ENCODE measurements at regions not wholly inside any gene's neighbourhood (a gene's known extent, or its start where the extent isn't known, plus 50 kb on each side); places are given as distances from the start of the nearest gene placed in this dataset.
"Not testable (repeated sequence)": the region's sequence is repeated elsewhere in the genome, so short reads cannot be mapped to it uniquely, and the experiment has no call there.

DNA sequence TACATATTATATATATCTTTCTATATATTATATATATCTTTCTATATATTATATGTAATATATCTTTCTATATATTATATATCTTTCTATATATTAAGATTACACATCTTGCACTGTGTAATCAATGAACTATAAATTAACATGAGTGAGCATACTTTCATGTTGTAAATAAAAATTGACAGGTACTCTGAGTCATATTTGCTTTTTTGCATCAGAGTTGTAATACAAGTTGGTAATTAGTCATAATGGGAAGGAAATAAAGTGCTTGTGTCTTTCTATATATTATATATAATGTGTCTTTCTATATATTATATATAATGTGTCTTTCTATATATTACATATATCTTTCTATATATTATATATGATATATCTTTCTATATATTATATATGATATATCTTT, 172.5 kb upstream of the MAGI2 start:
- not testable (repeated sequence) for DNase-seq (ENCODE audit: low spot score)

DNA sequence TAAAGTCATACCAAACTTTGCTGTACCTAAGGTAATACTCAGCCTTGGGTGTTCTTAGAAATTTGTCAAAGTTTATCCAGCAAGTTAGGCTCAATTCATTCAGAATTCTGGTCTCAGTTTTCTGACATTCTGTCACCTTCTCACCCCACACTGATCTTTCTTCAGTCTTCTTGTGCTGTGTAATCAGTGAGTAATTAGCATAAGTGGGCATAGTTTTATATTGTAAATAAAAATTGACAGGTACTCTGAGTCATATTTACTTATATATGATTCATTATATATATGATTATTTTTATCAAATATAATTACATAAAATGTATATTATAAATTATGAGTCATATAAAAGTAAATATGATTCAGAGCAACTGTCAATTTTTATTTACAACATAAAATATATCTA, 170.9 kb upstream of the MAGI2 start:
- DNase-seq (ENCODE audit: low spot score), result no peak

DNA sequence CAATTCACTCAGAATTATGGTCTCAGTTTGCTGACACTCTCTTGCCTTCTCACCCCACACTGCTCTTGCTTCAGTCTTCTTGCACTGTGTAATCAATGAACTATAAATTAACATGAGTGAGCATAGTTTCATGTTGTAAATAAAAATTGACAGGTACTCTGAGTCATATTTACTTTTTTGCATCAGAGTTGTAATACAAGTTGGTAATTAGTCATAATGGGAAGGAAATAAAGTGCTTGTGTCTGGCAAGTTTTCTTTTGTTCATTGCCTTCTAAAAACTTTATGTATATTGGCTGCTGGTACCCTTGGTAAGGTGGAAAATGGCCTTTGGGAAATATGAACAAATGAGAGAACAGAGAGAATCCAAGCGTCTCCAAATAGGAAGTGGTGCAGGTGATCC, 169.3 kb upstream of the MAGI2 start:
- no peak for DNase-seq (ENCODE audit: low spot score)

DNA sequence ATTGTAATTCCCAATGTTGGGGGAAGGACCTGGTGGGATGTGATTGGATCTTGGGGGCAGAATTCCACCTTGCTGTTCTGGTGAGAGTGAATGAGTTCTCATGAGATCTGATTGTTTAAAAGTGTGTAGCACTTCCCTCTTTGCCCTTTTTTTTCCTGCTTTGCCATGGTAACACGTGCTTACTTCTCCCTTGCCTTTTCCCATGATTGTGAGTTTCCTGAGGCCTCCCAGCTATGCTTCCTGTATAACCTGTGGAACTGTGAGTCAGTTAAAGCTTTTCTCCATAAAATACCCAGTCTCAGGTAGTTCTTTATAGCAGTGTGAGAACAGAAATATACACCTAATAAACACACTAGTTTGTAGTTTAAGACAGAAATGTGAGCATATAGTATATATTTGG, 166.8 kb upstream of the MAGI2 start:
- no peak for DNase-seq (ENCODE audit: low spot score)

DNA sequence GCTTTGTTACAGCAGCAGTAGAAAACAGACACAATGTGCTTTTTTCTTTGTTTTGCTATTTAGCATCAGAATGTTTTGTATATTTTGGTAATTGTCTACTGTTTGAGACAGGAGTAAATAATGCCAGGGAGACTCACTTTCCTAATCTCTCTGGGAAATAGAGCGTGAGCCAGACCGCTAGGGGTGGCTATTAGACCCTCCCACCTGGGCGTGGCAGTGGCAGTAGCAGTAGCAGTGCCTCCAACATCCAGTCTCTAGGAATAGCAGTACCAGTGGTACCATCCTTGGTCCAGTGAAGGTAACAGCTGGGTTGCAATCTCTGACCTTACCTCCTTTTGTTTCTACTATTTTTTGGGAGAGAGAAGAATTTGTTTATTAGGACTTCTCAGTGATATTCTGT, 165.7 kb upstream of the MAGI2 start:
- no peak for DNase-seq (ENCODE audit: low spot score)

DNA sequence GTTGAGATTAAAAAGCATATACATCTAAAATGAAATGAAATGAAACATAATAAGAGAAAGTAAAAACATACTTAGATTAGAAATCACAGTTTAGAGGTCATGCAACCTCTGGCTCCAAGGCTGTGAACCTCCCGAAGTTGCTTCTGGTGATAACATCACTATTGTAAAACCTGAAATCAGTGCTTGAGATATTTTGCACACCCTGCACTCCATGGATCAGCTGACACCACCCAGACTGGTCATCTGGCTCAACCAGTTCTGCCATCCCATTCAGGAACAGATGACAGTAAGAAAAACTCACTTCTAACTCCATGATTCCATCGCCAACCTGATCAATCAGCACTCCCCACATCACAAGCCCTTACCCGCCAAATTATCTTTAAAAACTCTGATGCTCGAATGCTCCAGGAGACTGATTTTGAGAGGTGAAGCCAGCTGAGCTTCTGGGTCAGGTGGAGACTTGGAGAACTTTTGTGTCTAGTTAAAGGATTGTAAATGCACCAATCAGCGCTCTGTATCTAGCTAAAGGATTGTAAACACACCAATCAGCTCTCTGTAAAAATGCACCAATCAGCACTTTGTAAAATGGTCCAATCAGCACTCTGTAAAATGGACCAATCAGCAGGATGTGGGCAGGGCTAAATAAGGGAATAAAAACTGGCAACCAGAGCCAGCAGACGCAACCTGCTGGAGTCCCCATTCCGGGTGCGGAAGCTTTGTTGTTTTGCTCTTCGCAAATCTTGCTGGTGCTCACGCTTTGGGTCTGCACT, 162.6 kb upstream of the MAGI2 start:
- DNase-seq (ENCODE audit: low spot score), result no peak

DNA sequence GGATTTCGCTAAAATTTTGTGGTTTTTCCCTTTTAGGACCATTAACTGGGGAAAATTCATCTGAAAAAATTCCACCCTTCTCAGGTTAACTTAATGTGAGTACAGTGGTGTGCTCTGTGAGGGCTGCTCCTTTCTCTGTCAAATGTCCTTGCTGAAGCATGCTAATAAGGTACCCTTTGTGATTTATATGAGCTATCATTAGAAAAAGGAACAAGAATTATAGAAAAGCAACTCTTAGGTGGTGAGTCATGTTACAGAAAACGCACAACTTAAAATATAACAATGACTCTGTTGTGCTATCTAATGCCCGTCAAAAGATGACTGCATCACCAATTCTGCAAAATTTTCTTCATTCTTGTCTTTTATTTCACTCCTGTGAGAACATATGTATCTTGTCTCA, 162.0 kb upstream of the MAGI2 start:
- DNase-seq (ENCODE audit: low spot score), result no peak

DNA sequence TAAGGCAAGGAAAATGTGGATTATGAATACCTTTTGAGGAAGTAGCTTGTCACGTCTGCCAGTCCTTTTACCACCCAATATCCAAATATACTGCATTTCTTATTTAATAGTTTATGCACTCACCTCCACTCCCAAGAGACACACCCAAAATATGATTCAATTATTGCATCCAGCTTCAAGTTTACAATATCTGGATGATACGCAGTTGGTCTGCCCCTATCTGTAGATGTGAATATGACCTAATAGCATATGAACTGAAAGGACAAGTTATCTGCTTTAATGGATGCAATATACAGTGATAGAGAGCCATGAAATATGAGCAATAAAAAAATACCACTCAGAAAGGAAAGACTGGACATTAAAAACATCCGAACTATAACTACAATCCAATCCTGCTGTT, 159.4 kb upstream of the MAGI2 start:
- no peak for DNase-seq (ENCODE audit: low spot score)

DNA sequence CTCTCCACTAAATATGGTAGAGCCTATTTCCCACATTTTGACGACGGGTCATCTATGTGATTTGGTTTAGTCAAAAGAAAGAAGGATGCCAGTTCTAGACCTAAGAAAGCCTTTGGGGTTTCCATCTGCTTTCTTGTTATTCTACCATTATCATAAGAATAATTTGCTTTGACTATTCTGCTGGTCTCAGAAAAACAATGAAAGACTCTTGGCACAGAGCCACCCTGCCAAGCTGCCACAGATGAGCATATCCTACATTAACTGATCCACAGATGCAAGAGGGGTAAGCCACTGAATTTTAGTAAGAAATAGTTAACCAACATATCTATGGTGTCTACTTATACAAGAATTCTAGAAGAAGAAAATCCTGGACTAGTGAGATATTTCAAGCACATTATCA, 158.6 kb upstream of the MAGI2 start:
- DNase-seq (ENCODE audit: low spot score), result no peak

DNA sequence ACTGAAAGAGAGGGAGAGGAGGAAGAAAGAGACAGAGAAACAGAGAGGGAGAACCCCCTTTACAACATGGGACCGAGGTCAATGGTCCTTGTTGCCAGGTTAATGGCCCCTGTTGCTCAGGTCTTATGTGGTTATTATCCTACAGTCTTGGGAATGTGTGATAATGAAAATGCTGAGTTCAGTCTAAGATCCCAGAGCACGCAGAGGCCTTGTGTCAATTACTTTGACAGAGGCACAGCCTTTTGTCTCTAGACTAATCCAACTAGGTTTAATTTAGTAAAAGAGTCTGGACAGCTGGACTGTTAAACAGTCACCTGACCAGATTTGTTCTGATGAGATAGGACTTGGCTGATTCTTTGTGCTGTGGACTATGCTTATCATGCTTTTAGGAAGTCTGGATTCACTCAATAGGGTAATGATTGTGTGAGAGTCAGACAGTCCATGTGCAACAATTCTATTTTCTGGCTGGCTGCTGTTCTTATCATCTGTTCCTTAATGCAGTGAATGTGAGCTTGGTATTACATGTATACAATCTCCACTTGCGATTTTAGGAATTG, 157.4 kb upstream of the MAGI2 start:
- no peak for DNase-seq (ENCODE audit: low spot score)

DNA sequence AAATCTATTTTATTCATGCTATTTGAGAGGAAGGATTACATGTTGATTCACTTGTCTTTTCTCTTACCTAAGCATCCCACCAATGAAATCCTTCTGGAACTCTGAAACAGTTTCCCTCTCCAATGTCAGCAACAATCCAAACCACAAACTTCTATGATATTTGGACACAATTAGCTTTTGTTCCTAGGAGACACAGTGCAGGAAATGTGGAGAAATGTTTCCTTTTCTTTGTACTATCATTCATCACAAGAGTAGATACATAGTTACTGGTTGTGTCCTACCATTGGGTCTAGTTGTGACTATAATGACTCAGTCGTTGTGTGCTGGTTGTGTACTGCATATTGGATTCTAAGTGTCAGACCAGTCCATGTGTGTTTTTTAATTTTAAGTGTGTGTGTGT, 156.8 kb upstream of the MAGI2 start:
- no peak for DNase-seq (ENCODE audit: low spot score)

DNA sequence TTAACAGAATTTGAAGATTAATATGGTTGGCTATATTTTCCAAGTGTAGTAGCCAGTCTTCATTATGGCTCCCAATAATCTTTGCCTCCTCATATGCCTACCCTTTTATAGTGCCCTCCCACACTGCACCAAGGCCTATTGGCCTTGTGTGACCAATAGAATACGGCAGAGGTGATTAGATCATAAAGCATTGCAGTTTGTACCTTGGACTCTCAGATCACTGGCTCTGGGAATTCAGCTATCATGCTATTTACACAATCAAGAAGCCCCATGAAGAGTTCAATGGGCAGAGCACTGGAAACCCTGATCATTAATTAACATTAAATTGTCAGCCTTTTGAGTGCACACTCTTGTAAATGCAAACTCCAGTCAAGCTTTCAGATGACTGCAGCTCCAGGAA, 154.5 kb upstream of the MAGI2 start:
- DNase-seq (ENCODE audit: low spot score), result no peak

DNA sequence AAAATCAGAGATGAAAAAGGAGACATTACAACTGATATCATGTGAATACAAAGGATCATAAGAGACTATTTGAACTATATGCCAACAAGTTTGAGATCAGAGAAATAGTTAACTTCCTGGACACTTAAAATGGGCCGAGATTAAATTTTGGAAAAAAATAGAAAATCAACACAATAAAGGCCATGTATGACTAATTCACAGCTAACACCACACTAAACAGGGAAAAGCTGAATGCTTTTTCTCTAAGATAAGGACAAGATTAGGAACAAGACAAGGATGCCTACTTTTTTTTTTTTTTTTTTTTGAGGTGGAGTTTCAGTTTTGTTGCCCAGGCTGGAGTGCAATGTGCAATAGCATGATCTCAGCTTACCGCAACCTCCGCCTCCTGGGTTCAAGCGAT, 151.4 kb upstream of the MAGI2 start:
- DNase-seq (ENCODE audit: low spot score), result no peak

DNA sequence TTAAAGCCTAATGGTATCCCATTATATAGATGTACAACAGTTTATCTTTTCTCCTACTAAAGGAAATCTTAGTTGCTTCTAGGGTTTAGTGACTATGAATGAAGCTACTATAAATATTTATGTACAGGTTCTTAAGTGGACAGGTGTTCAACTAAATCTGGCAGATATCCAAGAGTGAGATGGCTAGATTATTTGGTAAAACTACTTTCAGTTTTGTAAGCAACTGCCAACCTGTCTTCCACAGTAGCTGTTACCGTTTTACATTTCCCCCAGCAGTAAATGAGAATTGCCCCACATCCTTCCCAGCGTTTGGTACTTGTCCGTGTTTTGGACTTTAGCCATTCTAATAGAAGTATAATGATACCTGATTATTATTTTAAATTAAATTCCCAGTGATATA, 144.9 kb upstream of the MAGI2 start:
- DNase-seq (ENCODE audit: low spot score), result no peak

DNA sequence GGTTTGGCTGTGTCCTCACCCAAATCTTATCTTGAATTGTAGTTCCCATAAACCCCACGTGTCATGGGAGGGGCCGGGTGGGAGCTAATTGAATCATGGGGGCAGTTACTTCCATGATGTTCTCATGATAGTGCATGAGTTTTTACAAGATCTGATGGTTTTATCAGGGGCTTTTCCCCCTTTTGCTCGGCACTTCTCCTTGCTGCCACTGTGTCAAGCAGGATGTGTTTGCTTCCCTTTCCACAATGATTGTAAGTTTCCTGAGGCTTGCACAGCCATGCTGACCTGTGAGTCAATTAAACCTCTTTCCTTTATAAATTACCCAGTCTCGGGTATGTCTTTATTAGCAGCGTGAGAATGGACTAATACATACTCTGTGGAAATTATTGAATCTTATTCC, 141.2 kb upstream of the MAGI2 start:
- DNase-seq (ENCODE audit: low spot score), result not testable (repeated sequence)

DNA sequence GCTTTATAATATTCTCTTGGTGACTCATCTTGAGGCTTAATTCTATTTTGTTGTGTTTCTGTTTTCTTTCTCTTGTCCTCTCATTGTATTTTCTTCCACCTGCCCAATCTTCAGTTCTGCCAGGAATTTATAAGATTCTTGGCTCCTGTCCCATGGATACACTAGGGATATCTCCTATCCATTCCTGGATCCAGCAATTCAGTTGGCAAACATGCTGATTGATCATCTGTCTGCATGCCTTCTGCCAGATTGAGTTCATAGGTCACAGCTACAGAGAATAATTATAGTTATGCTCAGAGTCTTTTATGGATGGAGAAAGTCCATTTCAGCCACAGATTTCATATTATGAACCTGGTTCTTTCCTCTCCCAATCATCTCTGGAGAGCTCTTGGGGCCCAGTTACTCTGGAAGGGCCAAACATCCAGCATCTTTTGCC, 140.4 kb upstream of the MAGI2 start:
- no peak for DNase-seq (ENCODE audit: low spot score)

DNA sequence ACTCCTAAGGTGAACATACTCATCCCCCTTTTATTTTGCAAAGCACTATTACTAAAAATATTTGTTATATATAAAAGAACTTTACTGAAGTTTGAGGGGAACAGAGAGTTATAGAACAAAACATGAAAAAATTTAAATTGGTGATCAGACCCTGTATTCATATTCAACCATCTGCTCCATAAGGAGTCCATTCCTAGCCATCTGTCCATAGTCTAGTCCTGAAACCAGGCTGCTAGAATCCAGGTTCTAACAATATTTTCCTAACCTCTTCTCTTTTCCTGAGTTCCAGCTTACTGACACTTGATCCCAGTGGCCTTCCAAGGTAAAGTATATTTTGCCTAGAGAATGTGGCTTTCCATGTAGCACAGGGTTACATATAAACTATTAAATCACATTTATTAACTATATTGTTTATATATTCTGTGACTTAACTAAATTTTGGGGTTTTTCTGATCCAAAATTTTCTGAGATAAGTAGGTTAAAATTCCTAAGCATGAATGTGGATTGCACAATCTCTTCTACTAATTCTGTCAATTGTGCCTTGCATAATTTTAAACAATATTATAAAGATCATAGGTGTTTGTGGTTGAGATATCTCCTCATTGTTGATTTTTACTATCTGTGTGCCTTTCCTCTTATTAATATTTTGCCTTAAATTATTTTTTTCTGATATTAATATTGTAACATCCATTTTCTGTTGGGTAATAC, 137.6 kb upstream of the MAGI2 start:
- DNase-seq (ENCODE audit: low spot score), result no peak

DNA sequence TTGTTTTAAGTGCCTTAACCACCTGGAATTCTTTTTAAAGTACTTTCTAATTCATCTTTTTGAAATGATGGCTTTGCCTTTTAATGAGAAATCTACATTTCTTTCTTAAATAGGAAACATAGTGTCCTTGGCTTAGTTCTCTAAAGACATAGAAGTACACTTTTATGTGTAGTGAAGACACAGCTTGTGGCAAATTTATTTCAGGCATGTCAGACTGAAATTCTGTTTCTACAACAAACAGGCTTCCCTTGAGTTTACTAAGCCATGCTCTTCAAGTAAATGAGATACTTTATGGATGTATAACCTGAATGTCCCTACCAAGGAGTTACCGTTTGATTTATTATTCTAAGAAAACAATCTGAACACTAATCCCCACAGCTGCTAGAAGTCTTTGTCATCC, 136.9 kb upstream of the MAGI2 start:
- no peak for DNase-seq (ENCODE audit: low spot score)

DNA sequence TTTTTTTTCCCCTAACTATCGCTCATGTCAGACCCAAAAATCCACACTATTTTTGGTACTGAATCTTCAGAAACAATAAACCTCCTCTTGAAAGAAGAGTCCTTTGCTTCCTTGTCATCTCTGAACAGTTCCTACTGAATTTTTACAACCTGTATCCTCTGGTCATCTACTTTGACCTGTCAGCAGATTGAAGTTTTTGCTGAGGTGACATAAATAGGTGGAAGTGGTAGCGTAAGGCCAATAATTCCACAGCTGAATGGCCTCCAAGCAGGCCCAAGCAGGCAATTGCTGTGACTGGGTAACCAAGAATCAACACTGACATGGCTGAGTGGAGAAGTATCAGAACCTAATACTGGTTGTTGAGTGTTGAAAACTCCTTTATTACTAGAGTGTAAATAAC, 117.4 kb upstream of the MAGI2 start:
- DNase-seq (ENCODE audit: low spot score), result no peak

DNA sequence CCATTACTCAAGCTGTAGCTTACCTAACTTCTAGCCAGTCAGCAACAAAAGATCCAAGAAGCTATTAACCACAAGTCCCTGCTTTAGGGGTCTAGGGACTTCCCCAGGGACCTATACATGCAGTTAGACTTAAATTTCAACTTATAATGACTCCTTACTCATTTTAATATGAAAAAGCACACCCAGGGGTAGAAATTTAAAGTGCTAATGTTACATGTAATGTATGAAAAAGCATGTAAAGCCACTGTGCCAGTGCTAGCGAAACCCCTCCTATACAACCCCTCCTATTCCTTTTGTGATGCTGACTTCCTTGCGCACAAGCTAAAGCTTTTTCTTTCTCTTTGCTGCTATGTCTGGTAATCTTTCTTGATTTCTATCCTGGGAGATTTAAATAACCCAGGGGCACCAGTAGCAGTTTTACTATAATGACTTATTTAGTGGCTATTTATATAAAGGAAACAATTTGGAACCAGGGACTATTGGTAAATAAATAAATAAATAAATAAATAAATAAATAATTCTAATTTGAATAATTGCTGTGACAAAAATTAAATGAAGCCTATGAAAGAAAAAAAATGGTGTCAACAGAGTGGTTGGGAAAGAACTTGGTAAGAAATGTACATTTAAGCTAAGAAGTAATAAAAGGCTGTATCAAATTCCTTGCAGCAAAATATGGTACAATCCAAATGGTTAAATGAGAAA, 110.5 kb upstream of the MAGI2 start:
- DNase-seq (ENCODE audit: low spot score), result no peak

DNA sequence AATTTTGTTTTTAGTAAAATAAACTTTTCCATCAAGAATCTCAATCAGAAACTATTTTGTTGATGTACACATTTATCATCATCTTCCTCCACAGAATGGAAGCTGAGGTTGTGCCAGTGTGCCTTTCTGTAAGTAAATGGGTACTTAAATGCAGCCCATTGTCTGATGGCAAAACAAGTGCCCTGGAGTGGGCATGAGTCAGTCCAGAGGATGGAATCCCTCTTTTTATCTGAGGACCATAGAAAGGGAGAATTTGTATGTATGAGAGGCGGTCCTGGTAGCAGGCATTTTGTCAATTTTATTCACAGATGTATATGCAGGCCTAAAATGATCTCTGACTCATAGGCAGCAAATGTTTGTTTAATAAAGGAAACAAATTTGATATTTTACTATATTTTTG, 102.1 kb upstream of the MAGI2 start:
- no peak for DNase-seq (ENCODE audit: low spot score)

DNA sequence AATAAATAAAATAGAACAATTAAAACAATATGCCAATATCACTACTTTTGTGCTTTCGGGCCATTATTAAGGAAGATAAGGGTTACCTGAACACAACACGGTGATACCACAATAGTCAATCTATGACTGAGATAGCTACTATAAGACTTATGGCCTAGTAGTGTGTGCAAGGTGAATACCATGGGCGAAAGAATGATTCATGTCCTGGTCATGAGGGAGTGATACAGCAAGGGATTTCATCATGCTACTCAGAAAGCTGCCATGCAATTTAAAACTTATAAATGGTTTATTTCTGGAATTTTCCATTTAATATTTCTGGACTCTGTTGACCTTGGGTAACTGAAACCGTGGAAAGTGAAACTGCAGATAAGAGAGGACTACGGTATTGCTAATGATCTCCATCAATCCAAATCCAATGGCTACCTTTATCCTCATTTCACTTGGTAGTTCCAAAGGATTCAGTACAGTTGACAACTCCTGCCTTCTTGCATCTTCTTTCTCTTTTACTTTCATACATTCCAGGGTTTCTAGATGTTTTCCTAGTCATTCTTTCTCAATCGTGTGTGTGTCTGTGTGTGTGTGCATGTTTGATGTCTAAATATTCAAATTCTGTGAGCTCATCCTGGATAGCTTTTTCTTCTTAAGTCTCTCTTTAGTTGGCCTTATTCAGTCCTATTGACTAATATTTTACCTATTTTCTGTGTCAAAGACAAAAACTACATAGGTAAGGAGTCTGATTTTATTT, 100.5 kb upstream of the MAGI2 start:
- no peak for DNase-seq (ENCODE audit: low spot score)

Data from activated CD4-positive, alpha-beta T cell treated with anti-CD3 and anti-CD28 coated beads, Interleukin-2, Interleukin-4, amounts not matched to agents 100 ng/mL and 50 ng/mL, durations not matched to agents 16 hours and 8 hours (primary cell).